Heart left ventricle (tissue), 16 donors: ENCODE measurements at regions not wholly inside any gene's neighbourhood (a gene's known extent, or its start where the extent isn't known, plus 50 kb on each side); places are given as distances from the start of the nearest gene placed in this dataset.

Experiments used
- ATAC-seq, 4 donors: fragments of 200-7000 bp; cut with Tn5 transposase; one replicate each; pipeline ENCODE4 v1.9.1; 2020 to 2022; ENCODE audit warnings: moderate library complexity in 4 of 4, mild to moderate bottlenecking in 3 of 4, moderate number of reproducible peaks in 1 of 4
- DNase-seq, 5 donors: peaks; one replicate each; pipeline ENCODE4 v3.0.0-alpha.2; 2020
- H3K27ac ChIP-seq, 12 donors: fragments of 200-600 bp; sonication (generic) in 4 of 12; one replicate each; pipeline versions ENCODE4 v1.5.0 to v1.8.0; 2016 to 2022; ENCODE audit warnings: mild to moderate bottlenecking in 2 of 12
- H3K27me3 ChIP-seq, 9 donors: fragments of 200-600 bp; sonication (generic) in 2 of 9; one replicate each; pipeline versions ENCODE4 v1.5.1 to v1.8.0; 2016 to 2022; ENCODE audit warnings: mild to moderate bottlenecking in 3 of 9
- H3K36me3 ChIP-seq, 9 donors: fragments of 200-600 bp; sonication (generic) in 2 of 9; one replicate each; pipeline versions ENCODE4 v1.5.0 to v1.8.0; 2018 to 2022; ENCODE audit warnings: mild to moderate bottlenecking in 2 of 9
- H3K4me1 ChIP-seq, 12 donors: fragments of 200-600 bp; sonication (generic) in 4 of 12; one replicate each; pipeline versions ENCODE4 v1.5.0 to v1.8.0; 2016 to 2022; ENCODE audit warnings: mild to moderate bottlenecking in 3 of 12
- H3K4me3 ChIP-seq, 12 donors: fragments of 200-600 bp; sonication (generic) in 4 of 12; one replicate each; pipeline versions ENCODE4 v1.5.0 to v1.8.0; 2017 to 2022; ENCODE audit warnings: mild to moderate bottlenecking in 9 of 12, moderate library complexity in 4 of 12
- H3K9me3 ChIP-seq, 12 donors: fragments of 200-600 bp; sonication (generic) in 4 of 12; one replicate each; pipeline versions ENCODE4 v1.5.0 to v1.8.0; 2016 to 2022; ENCODE audit warnings: mild to moderate bottlenecking in 1 of 12
- CTCF ChIP-seq, 12 donors: fragments of 200-600 bp; sonication (generic) in 4 of 12; IDR thresholded peaks; one replicate each; pipeline versions ENCODE4 v1.5.0 to v1.8.0; 2018 to 2022; ENCODE audit warnings: antibody characterized with exemption in 12 of 12, mild to moderate bottlenecking in 5 of 12
- POLR2A ChIP-seq, 2 donors: fragments of 450-650 bp; IDR thresholded peaks; one replicate each; pipeline ENCODE4 v1.6.1; 2017; ENCODE audit warnings: antibody characterized with exemption in 2 of 2, mild to moderate bottlenecking in 2 of 2, moderate library complexity in 2 of 2
- WGBS, 4 donors: extraction: QIAGEN DNeasy Blood & Tissue Kit in 2 of 4; methylation state at CpG; one replicate each; pipeline versions ENCODE4 v1.1.5 to v1.1.7; 2013 to 2018; 5-methylcytosine and 5-hydroxymethylcytosine counted together
- intact Hi-C, 10 donors: fragments of 100-400 bp; cut with DNase I; formaldehyde crosslinking; loops; one replicate each; pipeline versions ENCODE4 v1.11.1 to v1.14.2; 2022
- donor health status: ischemic (EF 13 %, LVEDD 7.1; RV severe dilation, severe dysfunction).
- donor health status: healthy with polysubstance abuse.
- donor health status: DM: no; HTN: yes; CAD: no.
- donor health status: DM: no; HTN: no; CAD: no.
- donor health status: ischemic (EF 25% LVEDD 6.9; RV normal size, moderate dysfunction).
- donor health status: ischemic (EF 25% LVEDD 5.7; RV mildly dilated, moderate dysfunction).
- donor health status: healthy.
- donor health status: DM: yes; HTN: yes; CAD: no.
- donor health status: ischemic (EF 35%, LVEDD 5.7; RV mildly dilated, moderate dysfunction).
- donor health status: nonischemic (EF 11% LVEDD 7.7; RV severe dilation, severe dysfunction).
- donor health status: DM: yes; HTN: yes; CAD: no.
- donor health status: PGD.
- donor health status: ischemic (EF 29% LVEDD 5.4; RV normal size, mild dysfunction).
- donor health status: nonischemic (EF 23%, LVEDD 6.1; RV moderate dilation, normal function).

GRCh38 chr6:16868968-16869367, 107.7 kb upstream of the ATXN1 start:
- intact Hi-C loops: no loop called here
- TF ChIP-seq POLR2A (IDR thresholded peaks at IDR 0.05): no peak
- no peak for TF ChIP-seq CTCF (IDR thresholded peaks at IDR 0.05)
- Histone ChIP-seq H3K9me3 (no peaks in the 10 kb centered on the region), H3K36me3 (no peaks in the 10 kb centered on the region), H3K4me3 (no peak overlapping the region), H3K4me1 (no peaks in the 10 kb centered on the region), H3K27me3 (peaks cover 0 to 4% (median 0%) of the 10 kb centered on the region in 9 donors), H3K27ac (no peak overlapping the region)
- no peak for ATAC-seq
- no peak for DNase-seq
- WGBS, 4 donors: 43 to 49% (median 46%) methylated on average over 3 of the region's 3 CpGs

GRCh38 chr6:16857969-16858592, 96.8 kb upstream of the ATXN1 start:
- no peak for ATAC-seq
- intact Hi-C loops: no loop called here

GRCh38 chr6:16855460-16855859, 94.2 kb upstream of the ATXN1 start:
- H3K4me3 ChIP-seq: no peak overlapping the region
- ATAC-seq (no peak), DNase-seq (no peak)
- no peaks in the 10 kb centered on the region for H3K36me3 ChIP-seq
- TF ChIP-seq POLR2A (IDR thresholded peaks at IDR 0.05): no peak
- TF ChIP-seq CTCF (IDR thresholded peaks at IDR 0.05): no peak
- H3K27ac ChIP-seq: no peak overlapping the region
- peaks cover 0 to 24% (median 0%) of the 10 kb centered on the region in 12 donors for H3K4me1 ChIP-seq
- no peaks in the 10 kb centered on the region for H3K9me3 ChIP-seq
- no peaks in the 10 kb centered on the region for H3K27me3 ChIP-seq
- intact Hi-C loops: no loop called here

More at GRCh38 chr6:16857969-16858592, 96.8 kb upstream of the ATXN1 start:
- Histone ChIP-seq H3K27me3 (no peaks in the 10 kb centered on the region), H3K9me3 (no peaks in the 10 kb centered on the region), H3K4me3 (no peak overlapping the region), H3K4me1 (peaks cover 0 to 4% (median 0%) of the 10 kb centered on the region in 12 donors), H3K36me3 (no peaks in the 10 kb centered on the region), H3K27ac (no peak overlapping the region)
- TF ChIP-seq POLR2A (IDR thresholded peaks at IDR 0.05): no peak
- no peak for TF ChIP-seq CTCF (IDR thresholded peaks at IDR 0.05)
- DNase-seq: no peak
- whole genome bisulfite sequencing, 4 donors: 62 to 71% (median 69%) methylated on average over 5 of the region's 5 CpGs

GRCh38 chr6:16854986-16855385, 93.7 kb upstream of the ATXN1 start:
- intact Hi-C loops: no loop called here
- Histone ChIP-seq H3K27me3 (no peaks in the 10 kb centered on the region), H3K4me3 (no peak overlapping the region), H3K9me3 (no peaks in the 10 kb centered on the region), H3K27ac (no peak overlapping the region), H3K4me1 (peaks cover 0 to 27% (median 0%) of the 10 kb centered on the region in 12 donors), H3K36me3 (no peaks in the 10 kb centered on the region)
- WGBS, 4 donors: 60 to 64% (median 62%) methylated on average over 2 of the region's 2 CpGs
- TF ChIP-seq CTCF (IDR thresholded peaks at IDR 0.05) (no peak), POLR2A (IDR thresholded peaks at IDR 0.05) (no peak)
- ATAC-seq: no peak
- DNase-seq: no peak
